HEK293 (cell line): ENCODE measurements at regions not wholly inside any gene's neighbourhood (a gene's known extent, or its start where the extent isn't known, plus 50 kb on each side); places are given as distances from the start of the nearest gene placed in this dataset.

Experiments used
- CTCF ChIP-seq: fragments of 450-650 bp; formaldehyde crosslinking; IDR thresholded peaks from 2 replicates; pipeline ENCODE4 v1.5.1; 2016; ENCODE audit warnings: missing biosample characterization, missing genetic modification characterization
- IKZF3 ChIP-seq: fragments of 450-650 bp; IDR thresholded peaks from 2 replicates; pipeline ENCODE4 v1.5.0; 2018; ENCODE audit warnings: missing biosample characterization, mild to moderate bottlenecking, missing genetic modification characterization, moderate library complexity
- ZNF16 ChIP-seq: fragments of 450-650 bp; formaldehyde crosslinking; IDR thresholded peaks from 2 replicates; pipeline ENCODE4 v1.5.1; 2016; ENCODE audit warnings: low read depth, missing biosample characterization, missing genetic modification characterization
- ZNF175 ChIP-seq: fragments of 450-650 bp; formaldehyde crosslinking; IDR thresholded peaks from 2 replicates; pipeline ENCODE4 v1.5.1; 2016; ENCODE audit warnings: missing biosample characterization, missing genetic modification characterization
- ZNF211 ChIP-seq: fragments of 450-650 bp; formaldehyde crosslinking; IDR thresholded peaks from 2 replicates; pipeline ENCODE4 v1.5.1; 2016; ENCODE audit warnings: low read depth, missing biosample characterization, missing genetic modification characterization
- ZNF677 ChIP-seq: fragments of 450-650 bp; IDR thresholded peaks from 2 replicates; pipeline ENCODE4 v1.5.0; 2018; ENCODE audit warnings: missing biosample characterization, mild to moderate bottlenecking, missing genetic modification characterization, moderate library complexity
- TF ChIP-seq, protein P1 (sequence below): fragments of 450-650 bp; formaldehyde crosslinking; IDR thresholded peaks from 2 replicates; pipeline ENCODE4 v1.5.1; 2016; ENCODE audit warnings: missing biosample characterization, missing genetic modification characterization
- TF ChIP-seq, protein P2 (sequence below): fragments of 450-650 bp; formaldehyde crosslinking; IDR thresholded peaks from 2 replicates; pipeline ENCODE4 v1.5.1; 2016; ENCODE audit warnings: missing biosample characterization, missing genetic modification characterization, borderline replicate concordance

GRCh38 chr1:173392895-173393658 lies 84.1 kb upstream of the PRDX6 start:
- no peak for TF ChIP-seq CTCF (tag by site-specific recombination)
- no peak for TF ChIP-seq ZNF677 (tag by site-specific recombination)
- no peak for TF ChIP-seq ZNF211 (tag by site-specific recombination)
- TF ChIP-seq, protein P1, sequence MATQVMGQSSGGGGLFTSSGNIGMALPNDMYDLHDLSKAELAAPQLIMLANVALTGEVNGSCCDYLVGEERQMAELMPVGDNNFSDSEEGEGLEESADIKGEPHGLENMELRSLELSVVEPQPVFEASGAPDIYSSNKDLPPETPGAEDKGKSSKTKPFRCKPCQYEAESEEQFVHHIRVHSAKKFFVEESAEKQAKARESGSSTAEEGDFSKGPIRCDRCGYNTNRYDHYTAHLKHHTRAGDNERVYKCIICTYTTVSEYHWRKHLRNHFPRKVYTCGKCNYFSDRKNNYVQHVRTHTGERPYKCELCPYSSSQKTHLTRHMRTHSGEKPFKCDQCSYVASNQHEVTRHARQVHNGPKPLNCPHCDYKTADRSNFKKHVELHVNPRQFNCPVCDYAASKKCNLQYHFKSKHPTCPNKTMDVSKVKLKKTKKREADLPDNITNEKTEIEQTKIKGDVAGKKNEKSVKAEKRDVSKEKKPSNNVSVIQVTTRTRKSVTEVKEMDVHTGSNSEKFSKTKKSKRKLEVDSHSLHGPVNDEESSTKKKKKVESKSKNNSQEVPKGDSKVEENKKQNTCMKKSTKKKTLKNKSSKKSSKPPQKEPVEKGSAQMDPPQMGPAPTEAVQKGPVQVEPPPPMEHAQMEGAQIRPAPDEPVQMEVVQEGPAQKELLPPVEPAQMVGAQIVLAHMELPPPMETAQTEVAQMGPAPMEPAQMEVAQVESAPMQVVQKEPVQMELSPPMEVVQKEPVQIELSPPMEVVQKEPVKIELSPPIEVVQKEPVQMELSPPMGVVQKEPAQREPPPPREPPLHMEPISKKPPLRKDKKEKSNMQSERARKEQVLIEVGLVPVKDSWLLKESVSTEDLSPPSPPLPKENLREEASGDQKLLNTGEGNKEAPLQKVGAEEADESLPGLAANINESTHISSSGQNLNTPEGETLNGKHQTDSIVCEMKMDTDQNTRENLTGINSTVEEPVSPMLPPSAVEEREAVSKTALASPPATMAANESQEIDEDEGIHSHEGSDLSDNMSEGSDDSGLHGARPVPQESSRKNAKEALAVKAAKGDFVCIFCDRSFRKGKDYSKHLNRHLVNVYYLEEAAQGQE (tag by site-specific recombination), result no peak
- TF ChIP-seq ZNF175, result no peak
- TF ChIP-seq ZNF16 (tag by site-specific recombination), result no peak
- TF ChIP-seq, protein P2, sequence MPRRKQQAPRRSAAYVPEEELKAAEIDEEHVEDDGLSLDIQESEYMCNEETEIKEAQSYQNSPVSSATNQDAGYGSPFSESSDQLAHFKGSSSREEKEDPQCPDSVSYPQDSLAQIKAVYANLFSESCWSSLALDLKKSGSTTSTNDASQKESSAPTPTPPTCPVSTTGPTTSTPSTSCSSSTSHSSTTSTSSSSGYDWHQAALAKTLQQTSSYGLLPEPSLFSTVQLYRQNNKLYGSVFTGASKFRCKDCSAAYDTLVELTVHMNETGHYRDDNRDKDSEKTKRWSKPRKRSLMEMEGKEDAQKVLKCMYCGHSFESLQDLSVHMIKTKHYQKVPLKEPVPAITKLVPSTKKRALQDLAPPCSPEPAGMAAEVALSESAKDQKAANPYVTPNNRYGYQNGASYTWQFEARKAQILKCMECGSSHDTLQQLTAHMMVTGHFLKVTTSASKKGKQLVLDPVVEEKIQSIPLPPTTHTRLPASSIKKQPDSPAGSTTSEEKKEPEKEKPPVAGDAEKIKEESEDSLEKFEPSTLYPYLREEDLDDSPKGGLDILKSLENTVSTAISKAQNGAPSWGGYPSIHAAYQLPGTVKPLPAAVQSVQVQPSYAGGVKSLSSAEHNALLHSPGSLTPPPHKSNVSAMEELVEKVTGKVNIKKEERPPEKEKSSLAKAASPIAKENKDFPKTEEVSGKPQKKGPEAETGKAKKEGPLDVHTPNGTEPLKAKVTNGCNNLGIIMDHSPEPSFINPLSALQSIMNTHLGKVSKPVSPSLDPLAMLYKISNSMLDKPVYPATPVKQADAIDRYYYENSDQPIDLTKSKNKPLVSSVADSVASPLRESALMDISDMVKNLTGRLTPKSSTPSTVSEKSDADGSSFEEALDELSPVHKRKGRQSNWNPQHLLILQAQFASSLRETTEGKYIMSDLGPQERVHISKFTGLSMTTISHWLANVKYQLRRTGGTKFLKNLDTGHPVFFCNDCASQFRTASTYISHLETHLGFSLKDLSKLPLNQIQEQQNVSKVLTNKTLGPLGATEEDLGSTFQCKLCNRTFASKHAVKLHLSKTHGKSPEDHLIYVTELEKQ (tag by site-specific recombination), result no peak
- no peak for TF ChIP-seq IKZF3 (tag by site-specific recombination)
